Naive thymus-derived CD8-positive, alpha-beta T cell (primary cell): ENCODE measurements at regions not wholly inside any gene's neighbourhood (a gene's known extent, or its start where the extent isn't known, plus 50 kb on each side); places are given as distances from the start of the nearest gene placed in this dataset.
"Not testable (repeated sequence)": the region's sequence is repeated elsewhere in the genome, so short reads cannot be mapped to it uniquely, and the experiment has no call there.

Source experiments
- ATAC-seq, 2 donors: fragments of 150-1000 bp; cut with Tn5 transposase in 1 of 2; sonication (Bioruptor Pico), chemical (Tn5 transposase) in 1 of 2; 1 replicate in 1 of 2; 2 replicates in 1 of 2; pipeline ENCODE4 v1.10.0; 2021; ENCODE audit warnings: mild to moderate bottlenecking in 2 of 2, moderate library complexity in 2 of 2
- POLR2A ChIA-PET: fragments of 350-600 bp; sonication (Branson Sonifier 250); formaldehyde crosslinking; loops from one replicate; lab custom pipeline; 2021; ENCODE audit warnings: antibody characterized with exemption; lab: Charles Lee
- DNase-seq, 10 donors: peaks; one replicate each; pipeline versions ENCODE4 v3.0.0 to v3.0.0-alpha.2; 2020 to 2022
- H3K27ac Mint-ChIP-seq, 10 donors: one replicate each; pipeline ENCODE4 v1.8.0; 2020 to 2022; ENCODE audit warnings: mild to moderate bottlenecking in 10 of 10, mixed read lengths in 10 of 10, moderate library complexity in 4 of 10, inconsistent platforms in 1 of 10
- H3K27me3 Mint-ChIP-seq, 5 donors: one replicate each; pipeline ENCODE4 v1.8.0; 2021 to 2022; ENCODE audit warnings: mixed read lengths in 5 of 5
- H3K36me3 Mint-ChIP-seq, 3 donors: one replicate each; pipeline ENCODE4 v1.8.0; 2020 to 2022; ENCODE audit warnings: mixed read lengths in 3 of 3, mild to moderate bottlenecking in 2 of 3, inconsistent platforms in 1 of 3
- H3K4me1 Mint-ChIP-seq, 4 donors: one replicate each; pipeline ENCODE4 v1.8.0; 2021 to 2022; ENCODE audit warnings: mixed read lengths in 4 of 4
- H3K4me3 Mint-ChIP-seq, 10 donors: one replicate each; pipeline ENCODE4 v1.8.0; 2020 to 2022; ENCODE audit warnings: mild to moderate bottlenecking in 10 of 10, mixed read lengths in 10 of 10, moderate library complexity in 6 of 10, inconsistent platforms in 1 of 10
- H3K9me3 Mint-ChIP-seq, 9 donors: one replicate each; pipeline ENCODE4 v1.8.0; 2020 to 2022; ENCODE audit warnings: mixed read lengths in 9 of 9, mild to moderate bottlenecking in 3 of 9, inconsistent platforms in 1 of 9, moderate library complexity in 1 of 9

- H3K36me3 Mint-ChIP-seq, H3K4me1 Mint-ChIP-seq: not testable (repeated sequence)
- peaks cover 7 to 62% (median 42%) of the 10 kb centered on the region in 9 donors for H3K9me3 Mint-ChIP-seq
Observed at GRCh38 chr4:49218931-49219330, 232.9 kb downstream of the CWH43 start.

GRCh38 chr4:49219489-49220225 is 233.6 kb downstream of the CWH43 start:
- H3K27ac Mint-ChIP-seq, H3K4me1 Mint-ChIP-seq, POLR2A ChIA-PET, DNase-seq, ATAC-seq, H3K27me3 Mint-ChIP-seq, H3K36me3 Mint-ChIP-seq, H3K4me3 Mint-ChIP-seq: not testable (repeated sequence)
- peaks cover 7 to 59% (median 40%) of the 10 kb centered on the region in 9 donors for H3K9me3 Mint-ChIP-seq

More at GRCh38 chr4:49218931-49219330, 232.9 kb downstream of the CWH43 start:
- DNase-seq, POLR2A ChIA-PET, H3K27ac Mint-ChIP-seq, H3K27me3 Mint-ChIP-seq, ATAC-seq, H3K4me3 Mint-ChIP-seq: not testable (repeated sequence)

- ATAC-seq (no peak), DNase-seq (no peak)
- Mint-ChIP-seq H3K4me3 (no peak overlapping the region), H3K27me3 (peaks cover 0 to 7% (median 0%) of the 10 kb centered on the region in 5 donors), H3K9me3 (peaks cover 7 to 52% (median 37%) of the 10 kb centered on the region in 9 donors), H3K36me3 (peaks cover 0 to 8% (median 0%) of the 10 kb centered on the region in 3 donors), H3K4me1 (peaks cover 0 to 2% (median 0%) of the 10 kb centered on the region in 4 donors), H3K27ac (no peak overlapping the region)
- POLR2A ChIA-PET = no interaction called here
Observed at GRCh38 chr4:49221209-49221608, 235.1 kb downstream of the CWH43 start.

- H3K27me3 Mint-ChIP-seq, H3K27ac Mint-ChIP-seq, H3K36me3 Mint-ChIP-seq, DNase-seq, H3K4me1 Mint-ChIP-seq, ATAC-seq, H3K4me3 Mint-ChIP-seq, POLR2A ChIA-PET: not testable (repeated sequence)
- H3K9me3 Mint-ChIP-seq = peaks cover 7 to 49% (median 35%) of the 10 kb centered on the region in 9 donors
Observed at GRCh38 chr4:49222810-49223209, 236.7 kb downstream of the CWH43 start.

- H3K27ac Mint-ChIP-seq, H3K4me1 Mint-ChIP-seq, DNase-seq, POLR2A ChIA-PET, H3K4me3 Mint-ChIP-seq, H3K27me3 Mint-ChIP-seq, ATAC-seq, H3K36me3 Mint-ChIP-seq: not testable (repeated sequence)
- peaks cover 5 to 38% (median 18%) of the 10 kb centered on the region in 9 donors for H3K9me3 Mint-ChIP-seq
Observed at GRCh38 chr4:49226216-49226866, 240.3 kb downstream of the CWH43 start.

- POLR2A ChIA-PET, ATAC-seq, H3K4me1 Mint-ChIP-seq, H3K27ac Mint-ChIP-seq, DNase-seq, H3K4me3 Mint-ChIP-seq, H3K27me3 Mint-ChIP-seq, H3K36me3 Mint-ChIP-seq: not testable (repeated sequence)
- peaks cover 0 to 22% (median 7%) of the 10 kb centered on the region in 9 donors for H3K9me3 Mint-ChIP-seq
Observed at GRCh38 chr4:49227941-49228340, 241.9 kb downstream of the CWH43 start.

- ATAC-seq, POLR2A ChIA-PET, H3K4me3 Mint-ChIP-seq, H3K36me3 Mint-ChIP-seq, H3K27me3 Mint-ChIP-seq, H3K4me1 Mint-ChIP-seq, H3K27ac Mint-ChIP-seq, DNase-seq: not testable (repeated sequence)
- H3K9me3 Mint-ChIP-seq = peaks cover 0 to 18% (median 5%) of the 10 kb centered on the region in 9 donors
Observed at GRCh38 chr4:49229243-49229642, 243.2 kb downstream of the CWH43 start.

- DNase-seq, H3K4me3 Mint-ChIP-seq, H3K4me1 Mint-ChIP-seq, ATAC-seq, H3K27ac Mint-ChIP-seq, H3K36me3 Mint-ChIP-seq, H3K27me3 Mint-ChIP-seq, POLR2A ChIA-PET: not testable (repeated sequence)
- peaks cover 0 to 17% (median 5%) of the 10 kb centered on the region in 9 donors for H3K9me3 Mint-ChIP-seq
Observed at GRCh38 chr4:49229713-49230112, 243.6 kb downstream of the CWH43 start.

GRCh38 chr4:49233346-49233745 is 247.3 kb downstream of the CWH43 start:
- ATAC-seq, H3K36me3 Mint-ChIP-seq, DNase-seq, H3K27me3 Mint-ChIP-seq, H3K4me3 Mint-ChIP-seq, H3K27ac Mint-ChIP-seq, H3K4me1 Mint-ChIP-seq, POLR2A ChIA-PET: not testable (repeated sequence)
- H3K9me3 Mint-ChIP-seq = peaks cover 0 to 15% (median 5%) of the 10 kb centered on the region in 9 donors

GRCh38 chr4:49233749-49234148 is 247.7 kb downstream of the CWH43 start:
- H3K36me3 Mint-ChIP-seq, H3K27ac Mint-ChIP-seq, H3K27me3 Mint-ChIP-seq, H3K4me3 Mint-ChIP-seq, DNase-seq, POLR2A ChIA-PET, H3K4me1 Mint-ChIP-seq, ATAC-seq: not testable (repeated sequence)
- peaks cover 0 to 13% (median 3%) of the 10 kb centered on the region in 9 donors for H3K9me3 Mint-ChIP-seq

- POLR2A ChIA-PET, DNase-seq, H3K4me1 Mint-ChIP-seq, ATAC-seq, H3K27me3 Mint-ChIP-seq, H3K4me3 Mint-ChIP-seq, H3K36me3 Mint-ChIP-seq, H3K27ac Mint-ChIP-seq: not testable (repeated sequence)
- H3K9me3 Mint-ChIP-seq = peaks cover 0 to 13% (median 3%) of the 10 kb centered on the region in 9 donors
Observed at GRCh38 chr4:49234382-49234781, 248.3 kb downstream of the CWH43 start.

GRCh38 chr4:49235413-49236160 is 249.5 kb downstream of the CWH43 start:
- H3K4me1 Mint-ChIP-seq, POLR2A ChIA-PET: not testable (repeated sequence)

GRCh38 chr4:49236474-49236873 is 250.4 kb downstream of the CWH43 start:
- H3K9me3 Mint-ChIP-seq, H3K27ac Mint-ChIP-seq, H3K27me3 Mint-ChIP-seq, H3K4me1 Mint-ChIP-seq, DNase-seq, H3K36me3 Mint-ChIP-seq, POLR2A ChIA-PET, H3K4me3 Mint-ChIP-seq, ATAC-seq: not testable (repeated sequence)

More at GRCh38 chr4:49235413-49236160, 249.5 kb downstream of the CWH43 start:
- not testable (repeated sequence) for H3K4me3 Mint-ChIP-seq, H3K27ac Mint-ChIP-seq, H3K27me3 Mint-ChIP-seq, H3K36me3 Mint-ChIP-seq, ATAC-seq, DNase-seq, H3K9me3 Mint-ChIP-seq
